K562 (cell line): ENCODE measurements at regions not wholly inside any gene's neighbourhood (a gene's known extent, or its start where the extent isn't known, plus 50 kb on each side); places are given as distances from the start of the nearest gene placed in this dataset.

Source experiments
- ATAC-seq: fragments of 200-7000 bp; cut with Tn5 transposase; 3 replicates; pipeline ENCODE4 v1.9.1; 2020; ENCODE audit warnings: moderate library complexity
- BruUV-seq: library from RNA; stranded (reverse); fragments of 400-500 nt; replicated peaks from 2 replicates; lab custom pipeline; 2021; lab: Mats Ljungman, UMichigan
- CTCF ChIA-PET: fragments of 300-600 bp; formaldehyde crosslinking; extraction: SDS; loops from one replicate; lab custom pipeline; 2021; ENCODE audit warnings: low intra/inter-chr PET ratio; lab: Yijun Ruan, JAX
- POLR2A ChIA-PET: fragments of 300-600, 350-650 bp; sonication (Branson Sonifier 250); formaldehyde crosslinking; extraction: SDS; loops from one replicate; lab custom pipeline; 2021; ENCODE audit warnings: antibody characterized with exemption, inconsistent platforms; lab: Yijun Ruan, JAX
- DNase-seq, 4 experiments: peaks; one replicate each; pipeline versions ENCODE4 v3.0.0 to v3.0.0-alpha.2; 2011 to 2018; ENCODE audit warnings: low spot score in 3 of 4, mixed read lengths in 3 of 4; ENCODE audit errors: extremely low read depth in 1 of 4
- FAIRE-seq: peaks from 2 replicates; lab custom pipeline; 2011; peaks lifted over from hg19 to GRCh38; lab: Jason Lieb, UNC
- H2AFZ ChIP-seq: 2 replicates; pipeline ENCODE4 v1.6.0; 2011; ENCODE audit warnings: low read depth, low read length, control low read depth, inconsistent platforms
- H3K27ac ChIP-seq: fragments of 200-600 bp; 3 replicates; pipeline ENCODE4 v1.8.0; 2011; ENCODE audit warnings: low read depth, mild to moderate bottlenecking, control low read depth, inconsistent platforms, low read length, moderate library complexity, mixed read lengths; ENCODE audit errors: extremely low read depth
- H3K27me3 ChIP-seq, 2 experiments: fragments of 300-600 bp in 1 of 2; 2 replicates in 1 of 2; 3 replicates in 1 of 2; pipeline versions ENCODE4 v1.6.0 to v1.8.0; 2011; ENCODE audit warnings: inconsistent platforms in 2 of 2, low read length in 2 of 2, mild to moderate bottlenecking in 1 of 2, mixed read lengths in 1 of 2, moderate library complexity in 1 of 2; ENCODE audit not compliant: control insufficient read depth in 2 of 2, insufficient read depth in 2 of 2
- H3K36me3 ChIP-seq: fragments of 300-600 bp; 3 replicates; pipeline ENCODE4 v1.8.0; 2011; ENCODE audit warnings: mild to moderate bottlenecking, low read length, inconsistent platforms; ENCODE audit not compliant: control insufficient read depth, insufficient read depth
- H3K4me1 ChIP-seq, 2 experiments: fragments of 200-600 bp in 1 of 2; replicated peaks in 1 of 2; 2 replicates in 1 of 2; 3 replicates in 1 of 2; pipeline versions ENCODE4 v1.5.1 to v1.8.0; 2011; ENCODE audit warnings: inconsistent platforms in 2 of 2, low read length in 2 of 2, mild to moderate bottlenecking in 1 of 2, mixed read lengths in 1 of 2, moderate library complexity in 1 of 2; ENCODE audit not compliant: control insufficient read depth in 2 of 2, insufficient read depth in 2 of 2
- H3K4me2 ChIP-seq: 2 replicates; pipeline ENCODE4 v1.6.1; 2011; ENCODE audit warnings: low read length, control low read depth, inconsistent platforms, mixed read lengths; ENCODE audit not compliant: insufficient read depth
- H3K4me3 ChIP-seq: fragments of 200-600 bp; sonication (generic), shearing (Covaris generic); 2 replicates; pipeline ENCODE4 v1.5.1; 2016; ENCODE audit warnings: control low read depth, inconsistent platforms
- H3K79me2 ChIP-seq: fragments of 200-600 bp; 3 replicates; pipeline ENCODE4 v1.8.0; 2011; ENCODE audit warnings: low read length, inconsistent platforms; ENCODE audit not compliant: control insufficient read depth, insufficient read depth
- H3K9ac ChIP-seq, 2 experiments: 2 replicates each; pipeline versions ENCODE4 v1.6.0 to v1.6.1; 2011; ENCODE audit warnings: low read depth in 2 of 2, low read length in 2 of 2, control low read depth in 1 of 2, inconsistent platforms in 1 of 2, mild to moderate bottlenecking in 1 of 2, mixed read lengths in 1 of 2; ENCODE audit not compliant: insufficient read depth in 1 of 2
- H3K9me1 ChIP-seq: one replicate; pipeline ENCODE4 v1.6.0; 2011; ENCODE audit warnings: inconsistent platforms, mild to moderate bottlenecking, low read length, moderate library complexity; ENCODE audit not compliant: control insufficient read depth, insufficient read depth
- H3K9me3 ChIP-seq: replicated peaks from 2 replicates; pipeline ENCODE4 v1.5.1; 2011; ENCODE audit warnings: low read depth, low read length, inconsistent platforms; ENCODE audit not compliant: control insufficient read depth, insufficient read depth
- H4K20me1 ChIP-seq: replicated peaks from 2 replicates; pipeline ENCODE4 v1.6.1; 2011; ENCODE audit warnings: low read length, inconsistent platforms, mixed read lengths; ENCODE audit not compliant: control insufficient read depth, insufficient read depth
- BRD9 ChIP-seq: fragments of 450-650 bp; IDR thresholded peaks from 2 replicates; pipeline ENCODE4 v1.6.1; 2018; ENCODE audit warnings: low read depth; ENCODE audit not compliant: partially characterized antibody
- CBX3 ChIP-seq, 2 experiments: IDR thresholded peaks; 1 replicate in 1 of 2; 2 replicates in 1 of 2; pipeline ENCODE4 v1.6.1; 2012; ENCODE audit warnings: inconsistent platforms in 2 of 2, low read length in 2 of 2, borderline replicate concordance in 1 of 2, control low read depth in 1 of 2
- EGR1 ChIP-seq: fragments of 450-650 bp; conservative IDR thresholded peaks from 2 replicates; pipeline ENCODE4 v1.6.1; 2017; ENCODE audit warnings: mild to moderate bottlenecking
- ELF4 ChIP-seq: fragments of 450-650 bp; formaldehyde crosslinking; IDR thresholded peaks from 2 replicates; pipeline ENCODE4 v1.4.0; 2022; ENCODE audit warnings: missing genetic modification characterization
- GATA2 ChIP-seq: sonication (generic); formaldehyde crosslinking; IDR thresholded peaks from 2 replicates; pipeline ENCODE4 v1.4.0; 2020; ENCODE audit warnings: mild to moderate bottlenecking, missing genetic modification reagents
- HEY1 ChIP-seq: fragments of 250-450 bp; sonication (Bioruptor Pico); IDR thresholded peaks from 2 replicates; pipeline ENCODE4 v1.5.0; 2020; ENCODE audit warnings: mild to moderate bottlenecking, moderate library complexity, borderline replicate concordance
- HNRNPK ChIP-seq: fragments of 200-400 bp; formaldehyde crosslinking; IDR thresholded peaks from one replicate; pipeline ENCODE4 v1.6.1; 2018; ENCODE audit warnings: mild to moderate bottlenecking, low read depth, low read length; ENCODE audit not compliant: poor library complexity, severe bottlenecking
- KDM2B ChIP-seq: fragments of 250-450 bp; sonication (Bioruptor Pico); IDR thresholded peaks from 2 replicates; pipeline ENCODE4 v1.8.0; 2021; ENCODE audit warnings: mild to moderate bottlenecking, moderate library complexity
- MCM7 ChIP-seq, 2 experiments: fragments of 450-650 bp; IDR thresholded peaks; 2 replicates each; pipeline ENCODE4 v1.6.1; 2016 to 2018
- POLR2AphosphoS2 ChIP-seq: IDR thresholded peaks from 2 replicates; pipeline ENCODE4 v1.6.1; 2012; ENCODE audit warnings: low read length, improper control_type of control experiment
- PURB ChIP-seq: sonication (generic); formaldehyde crosslinking; IDR thresholded peaks from 2 replicates; pipeline ENCODE4 v1.9.0; 2021; ENCODE audit warnings: low read depth, mild to moderate bottlenecking, missing genetic modification reagents
- RBM14 ChIP-seq: fragments of 200-400 bp; formaldehyde crosslinking; IDR thresholded peaks from 2 replicates; pipeline ENCODE4 v1.6.1; 2018; ENCODE audit warnings: low read depth, mild to moderate bottlenecking, low read length, moderate library complexity, borderline replicate concordance; ENCODE audit not compliant: insufficient read depth
- SMAD1 ChIP-seq: fragments of 150-350 bp; IDR thresholded peaks from 2 replicates; pipeline ENCODE4 v1.6.1; 2014; ENCODE audit warnings: low read length, low read depth; ENCODE audit not compliant: partially characterized antibody
- WGBS: fragments of 100-300 bp; shearing (Covaris generic); methylation state at CpG from one replicate; pipeline ENCODE4 v1.1.6; 2016; ENCODE audit warnings: low coverage, mixed read lengths; ENCODE audit not compliant: insufficient coverage; ENCODE audit errors: missing lambda C conversion rate; 5-methylcytosine and 5-hydroxymethylcytosine counted together
- in situ Hi-C: fragments of 300-500 bp; cut with MboI; formaldehyde crosslinking; loops from 4 replicates; pipeline ENCODE4 v1.15.0; 2018; ENCODE audit warnings: inconsistent platforms, mixed read lengths
- intact Hi-C: fragments of 100-400 bp; cut with micrococcal nuclease; formaldehyde crosslinking; loops from 2 replicates; pipeline ENCODE4 v1.14.2; 2022
- TF ChIP-seq, protein P1 (sequence below): fragments of 450-650 bp; formaldehyde crosslinking; IDR thresholded peaks from 2 replicates; pipeline ENCODE4 v1.4.0; 2020; ENCODE audit warnings: mild to moderate bottlenecking, moderate library complexity
- TF ChIP-seq, protein P2 (sequence below): fragments of 450-650 bp; IDR thresholded peaks from 2 replicates; pipeline ENCODE4 v1.6.1; 2017; ENCODE audit warnings: antibody characterized with exemption, mild to moderate bottlenecking
- TF ChIP-seq, protein P3 (sequence below): fragments of 250-450 bp; sonication (Bioruptor Pico); IDR thresholded peaks from 2 replicates; pipeline ENCODE4 v1.9.0; 2021; ENCODE audit warnings: mild to moderate bottlenecking
- TF ChIP-seq, protein P4 (sequence below): fragments of 450-650 bp; formaldehyde crosslinking; IDR thresholded peaks from 2 replicates; pipeline ENCODE4 v1.4.0; 2022; ENCODE audit warnings: missing genetic modification characterization

DNA sequence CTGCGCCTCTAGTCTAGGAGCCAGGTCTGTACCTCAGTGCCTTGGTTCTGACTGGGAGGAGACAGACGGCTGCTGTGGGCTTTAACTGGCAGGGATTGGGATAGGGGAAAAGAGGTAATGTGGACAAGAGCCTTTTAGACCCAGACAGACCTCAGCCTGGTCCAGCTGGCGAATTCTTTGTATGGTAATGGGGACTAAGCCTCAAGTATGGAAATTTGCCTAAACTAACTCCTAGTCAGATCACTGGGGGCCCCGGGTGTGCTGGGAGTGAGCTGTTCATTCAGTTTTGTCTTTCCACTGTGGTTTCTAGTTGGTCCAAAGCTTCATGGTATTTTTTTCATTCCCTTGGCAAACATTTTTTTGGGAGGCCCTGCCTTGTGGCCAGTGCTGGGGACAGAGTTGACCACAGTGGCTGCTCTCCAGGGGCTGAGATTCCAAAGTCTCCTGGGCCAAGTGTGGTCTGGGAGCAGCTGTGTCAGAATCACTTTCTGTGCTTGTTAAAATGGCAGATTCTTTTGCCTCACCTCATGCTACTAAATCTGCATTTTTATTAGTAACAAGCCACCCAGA, 261.4 kb upstream of the C2CD4B start:
- ATAC-seq: no peak
- in situ Hi-C loops: no loop called here
- BruUV-seq: no TSS peak
- no peak for TF ChIP-seq MCM7 (IDR thresholded peaks at IDR 0.05)
- TF ChIP-seq, protein P1, sequence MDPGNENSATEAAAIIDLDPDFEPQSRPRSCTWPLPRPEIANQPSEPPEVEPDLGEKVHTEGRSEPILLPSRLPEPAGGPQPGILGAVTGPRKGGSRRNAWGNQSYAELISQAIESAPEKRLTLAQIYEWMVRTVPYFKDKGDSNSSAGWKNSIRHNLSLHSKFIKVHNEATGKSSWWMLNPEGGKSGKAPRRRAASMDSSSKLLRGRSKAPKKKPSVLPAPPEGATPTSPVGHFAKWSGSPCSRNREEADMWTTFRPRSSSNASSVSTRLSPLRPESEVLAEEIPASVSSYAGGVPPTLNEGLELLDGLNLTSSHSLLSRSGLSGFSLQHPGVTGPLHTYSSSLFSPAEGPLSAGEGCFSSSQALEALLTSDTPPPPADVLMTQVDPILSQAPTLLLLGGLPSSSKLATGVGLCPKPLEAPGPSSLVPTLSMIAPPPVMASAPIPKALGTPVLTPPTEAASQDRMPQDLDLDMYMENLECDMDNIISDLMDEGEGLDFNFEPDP (CRISPR knock-in tag): no peak
- TF ChIP-seq BRD9: no peak
- TF ChIP-seq ELF4 (CRISPR knock-in tag): no peak
- no peak for TF ChIP-seq HEY1 (CRISPR knock-in tag)
- no peak for TF ChIP-seq GATA2
- TF ChIP-seq HNRNPK: no peak
- TF ChIP-seq, protein P2, sequence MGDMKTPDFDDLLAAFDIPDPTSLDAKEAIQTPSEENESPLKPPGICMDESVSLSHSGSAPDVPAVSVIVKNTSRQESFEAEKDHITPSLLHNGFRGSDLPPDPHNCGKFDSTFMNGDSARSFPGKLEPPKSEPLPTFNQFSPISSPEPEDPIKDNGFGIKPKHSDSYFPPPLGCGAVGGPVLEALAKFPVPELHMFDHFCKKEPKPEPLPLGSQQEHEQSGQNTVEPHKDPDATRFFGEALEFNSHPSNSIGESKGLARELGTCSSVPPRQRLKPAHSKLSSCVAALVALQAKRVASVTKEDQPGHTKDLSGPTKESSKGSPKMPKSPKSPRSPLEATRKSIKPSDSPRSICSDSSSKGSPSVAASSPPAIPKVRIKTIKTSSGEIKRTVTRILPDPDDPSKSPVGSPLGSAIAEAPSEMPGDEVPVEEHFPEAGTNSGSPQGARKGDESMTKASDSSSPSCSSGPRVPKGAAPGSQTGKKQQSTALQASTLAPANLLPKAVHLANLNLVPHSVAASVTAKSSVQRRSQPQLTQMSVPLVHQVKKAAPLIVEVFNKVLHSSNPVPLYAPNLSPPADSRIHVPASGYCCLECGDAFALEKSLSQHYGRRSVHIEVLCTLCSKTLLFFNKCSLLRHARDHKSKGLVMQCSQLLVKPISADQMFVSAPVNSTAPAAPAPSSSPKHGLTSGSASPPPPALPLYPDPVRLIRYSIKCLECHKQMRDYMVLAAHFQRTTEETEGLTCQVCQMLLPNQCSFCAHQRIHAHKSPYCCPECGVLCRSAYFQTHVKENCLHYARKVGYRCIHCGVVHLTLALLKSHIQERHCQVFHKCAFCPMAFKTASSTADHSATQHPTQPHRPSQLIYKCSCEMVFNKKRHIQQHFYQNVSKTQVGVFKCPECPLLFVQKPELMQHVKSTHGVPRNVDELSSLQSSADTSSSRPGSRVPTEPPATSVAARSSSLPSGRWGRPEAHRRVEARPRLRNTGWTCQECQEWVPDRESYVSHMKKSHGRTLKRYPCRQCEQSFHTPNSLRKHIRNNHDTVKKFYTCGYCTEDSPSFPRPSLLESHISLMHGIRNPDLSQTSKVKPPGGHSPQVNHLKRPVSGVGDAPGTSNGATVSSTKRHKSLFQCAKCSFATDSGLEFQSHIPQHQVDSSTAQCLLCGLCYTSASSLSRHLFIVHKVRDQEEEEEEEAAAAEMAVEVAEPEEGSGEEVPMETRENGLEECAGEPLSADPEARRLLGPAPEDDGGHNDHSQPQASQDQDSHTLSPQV: no peak
- no peak for TF ChIP-seq RBM14
- TF ChIP-seq PURB (CRISPR knock-in tag): no peak
- TF ChIP-seq SMAD1: no peak
- no peak for TF ChIP-seq CBX3 (IDR thresholded peaks at IDR 0.05; ENCODE audit: borderline replicate concordance in 1 of 2, low read length in 2 of 2)
- TF ChIP-seq KDM2B: no peak
- TF ChIP-seq, protein P3, sequence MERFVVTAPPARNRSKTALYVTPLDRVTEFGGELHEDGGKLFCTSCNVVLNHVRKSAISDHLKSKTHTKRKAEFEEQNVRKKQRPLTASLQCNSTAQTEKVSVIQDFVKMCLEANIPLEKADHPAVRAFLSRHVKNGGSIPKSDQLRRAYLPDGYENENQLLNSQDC: no peak
- no peak for TF ChIP-seq EGR1
- TF ChIP-seq, protein P4, sequence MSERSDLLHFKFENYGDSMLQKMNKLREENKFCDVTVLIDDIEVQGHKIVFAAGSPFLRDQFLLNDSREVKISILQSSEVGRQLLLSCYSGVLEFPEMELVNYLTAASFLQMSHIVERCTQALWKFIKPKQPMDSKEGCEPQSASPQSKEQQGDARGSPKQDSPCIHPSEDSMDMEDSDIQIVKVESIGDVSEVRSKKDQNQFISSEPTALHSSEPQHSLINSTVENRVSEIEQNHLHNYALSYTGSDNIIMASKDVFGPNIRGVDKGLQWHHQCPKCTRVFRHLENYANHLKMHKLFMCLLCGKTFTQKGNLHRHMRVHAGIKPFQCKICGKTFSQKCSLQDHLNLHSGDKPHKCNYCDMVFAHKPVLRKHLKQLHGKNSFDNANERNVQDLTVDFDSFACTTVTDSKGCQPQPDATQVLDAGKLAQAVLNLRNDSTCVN (CRISPR knock-in tag): no peak
- TF ChIP-seq POLR2AphosphoS2: no peak

More for the DNA sequence above, 261.4 kb upstream of the C2CD4B start:
- no peaks in the 10 kb centered on the region for H3K4me1 ChIP-seq
- H2AFZ ChIP-seq: no peak overlapping the region
- H3K4me2 ChIP-seq: no peak overlapping the region
- POLR2A ChIA-PET: interaction anchor here (1.7 kb wide), 1 partner anchor 10 kb away, joined by 10 read pairs; no protein-coding TSS in a partner anchor
- H3K79me2 ChIP-seq: no peaks in the 10 kb centered on the region
- H3K9me3 ChIP-seq: no peaks in the 10 kb centered on the region
- DNase-seq (no peak), FAIRE-seq (no peak)
- H3K27ac ChIP-seq: no peak overlapping the region
- CTCF ChIA-PET: no interaction called here
- WGBS: 0% methylated on average over 4 of the region's 4 CpGs
- no peak overlapping the region for H3K9ac ChIP-seq
- no peak overlapping the region for H3K4me3 ChIP-seq
- no peaks in the 10 kb centered on the region for H3K9me1 ChIP-seq
- intact Hi-C loops: no loop called here
- H3K27me3 ChIP-seq: peaks cover 4 to 11% of the 10 kb centered on the region in 2 experiments; a peak in 2 of 5 replicates
- no peaks in the 10 kb centered on the region for H4K20me1 ChIP-seq
- H3K36me3 ChIP-seq: no peaks in the 10 kb centered on the region
